ENCODE measurements at regions not wholly inside any gene's neighbourhood (a gene's known extent, or its start where the extent isn't known, plus 50 kb on each side); places are given as distances from the start of the nearest gene placed in this dataset.

DNA sequence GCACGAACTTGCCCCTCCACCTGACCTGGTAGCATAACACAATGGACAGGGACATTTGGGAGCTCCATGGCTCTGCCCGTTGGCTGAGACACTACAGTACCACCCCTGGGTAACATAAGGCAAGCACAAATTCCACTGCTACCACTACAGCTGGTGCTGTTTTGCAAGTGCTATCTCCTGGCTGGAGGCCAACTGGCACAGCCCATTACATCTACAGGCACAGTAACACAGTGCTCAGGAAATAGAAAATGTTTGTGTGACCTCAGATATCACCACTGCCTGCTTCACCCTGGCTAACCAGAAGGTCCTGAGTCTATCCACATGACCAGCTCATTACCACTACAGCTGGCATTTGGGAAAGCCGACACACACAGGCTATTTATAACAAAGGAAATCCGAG lies 631.1 kb upstream of the MBL2 start:
- TF ChIP-seq, protein P1, sequence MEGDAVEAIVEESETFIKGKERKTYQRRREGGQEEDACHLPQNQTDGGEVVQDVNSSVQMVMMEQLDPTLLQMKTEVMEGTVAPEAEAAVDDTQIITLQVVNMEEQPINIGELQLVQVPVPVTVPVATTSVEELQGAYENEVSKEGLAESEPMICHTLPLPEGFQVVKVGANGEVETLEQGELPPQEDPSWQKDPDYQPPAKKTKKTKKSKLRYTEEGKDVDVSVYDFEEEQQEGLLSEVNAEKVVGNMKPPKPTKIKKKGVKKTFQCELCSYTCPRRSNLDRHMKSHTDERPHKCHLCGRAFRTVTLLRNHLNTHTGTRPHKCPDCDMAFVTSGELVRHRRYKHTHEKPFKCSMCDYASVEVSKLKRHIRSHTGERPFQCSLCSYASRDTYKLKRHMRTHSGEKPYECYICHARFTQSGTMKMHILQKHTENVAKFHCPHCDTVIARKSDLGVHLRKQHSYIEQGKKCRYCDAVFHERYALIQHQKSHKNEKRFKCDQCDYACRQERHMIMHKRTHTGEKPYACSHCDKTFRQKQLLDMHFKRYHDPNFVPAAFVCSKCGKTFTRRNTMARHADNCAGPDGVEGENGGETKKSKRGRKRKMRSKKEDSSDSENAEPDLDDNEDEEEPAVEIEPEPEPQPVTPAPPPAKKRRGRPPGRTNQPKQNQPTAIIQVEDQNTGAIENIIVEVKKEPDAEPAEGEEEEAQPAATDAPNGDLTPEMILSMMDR (conservative IDR thresholded peaks at IDR 0.05; ENCODE audit: low read depth, low read length) = no peak
- Histone ChIP-seq H3K9ac (no peak overlapping the region), H3K4me3 (IDR thresholded peaks at IDR 0.05; ENCODE audit: insufficient read depth, low read depth, low read length) (no peak overlapping the region), H3K27ac (no peak overlapping the region), H3K36me3 (ENCODE audit: insufficient read depth) (no peaks in the 10 kb centered on the region), H3K79me2 (ENCODE audit: insufficient read depth, low read depth) (no peaks in the 10 kb centered on the region), H3K4me2 (no peak overlapping the region), H3K27me3 (ENCODE audit: insufficient read depth, low read depth) (no peaks in the 10 kb centered on the region), H2AFZ (ENCODE audit: low read depth) (no peak overlapping the region), H4K20me1 (ENCODE audit: insufficient read depth) (no peaks in the 10 kb centered on the region), H3K4me1 (ENCODE audit: low read depth, poor library complexity, severe bottlenecking) (no peaks in the 10 kb centered on the region)

DNA sequence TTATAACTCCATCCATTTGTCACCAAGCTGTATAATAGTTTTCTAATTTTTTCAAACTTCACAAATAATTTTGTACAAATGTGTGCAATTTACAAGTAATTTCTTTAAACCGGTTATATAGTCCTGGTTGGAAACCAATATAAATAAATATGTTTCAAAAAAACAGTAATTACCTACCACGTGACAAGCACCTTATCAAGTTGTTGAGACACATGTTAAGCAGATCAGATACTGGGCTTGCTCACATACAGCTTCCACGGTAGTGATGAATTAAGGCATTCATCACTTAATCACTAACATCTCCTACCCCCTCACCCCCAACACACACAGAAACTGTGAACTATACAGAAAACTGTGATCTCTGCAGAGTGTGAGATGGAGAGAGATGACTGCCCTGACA lies 630.0 kb upstream of the MBL2 start:
- Histone ChIP-seq H3K4me2 (no peak overlapping the region), H3K4me1 (ENCODE audit: low read depth, poor library complexity, severe bottlenecking) (no peaks in the 10 kb centered on the region), H3K27me3 (ENCODE audit: insufficient read depth, low read depth) (no peaks in the 10 kb centered on the region), H3K9ac (no peak overlapping the region), H3K27ac (no peak overlapping the region), H3K4me3 (IDR thresholded peaks at IDR 0.05; ENCODE audit: insufficient read depth, low read depth, low read length) (no peak overlapping the region), H3K36me3 (ENCODE audit: insufficient read depth) (no peaks in the 10 kb centered on the region), H2AFZ (ENCODE audit: low read depth) (no peak overlapping the region), H4K20me1 (ENCODE audit: insufficient read depth) (no peaks in the 10 kb centered on the region), H3K79me2 (ENCODE audit: insufficient read depth, low read depth) (no peaks in the 10 kb centered on the region)
- TF ChIP-seq, protein P1 (conservative IDR thresholded peaks at IDR 0.05; ENCODE audit: low read depth, low read length) = no peak

DNA sequence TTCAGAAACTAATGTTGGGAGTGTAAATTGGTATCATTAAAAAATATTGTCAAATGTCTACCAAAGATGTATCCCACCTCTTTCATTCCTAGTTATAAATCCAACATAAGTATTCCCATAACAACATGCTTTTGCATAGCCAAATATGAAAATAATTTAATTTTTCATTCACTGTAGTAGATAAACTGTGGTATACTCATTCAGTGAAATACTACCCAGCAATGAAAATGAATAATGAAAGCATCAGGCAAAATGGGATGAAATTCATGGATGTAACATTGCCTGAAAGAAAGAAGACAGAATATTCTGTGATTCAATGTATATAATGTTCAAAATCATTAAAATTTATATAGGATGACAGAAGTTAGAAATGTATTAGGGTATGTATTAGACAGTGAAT lies 629.0 kb upstream of the MBL2 start:
- Histone ChIP-seq H3K36me3 (ENCODE audit: insufficient read depth) (no peaks in the 10 kb centered on the region), H3K4me3 (IDR thresholded peaks at IDR 0.05; ENCODE audit: insufficient read depth, low read depth, low read length) (no peak overlapping the region), H3K4me1 (ENCODE audit: low read depth, poor library complexity, severe bottlenecking) (no peaks in the 10 kb centered on the region), H3K4me2 (no peak overlapping the region), H3K9ac (no peak overlapping the region), H3K79me2 (ENCODE audit: insufficient read depth, low read depth) (no peaks in the 10 kb centered on the region), H3K27ac (no peak overlapping the region), H4K20me1 (ENCODE audit: insufficient read depth) (no peaks in the 10 kb centered on the region), H2AFZ (ENCODE audit: low read depth) (no peak overlapping the region), H3K27me3 (ENCODE audit: insufficient read depth, low read depth) (no peaks in the 10 kb centered on the region)
- TF ChIP-seq, protein P1 (conservative IDR thresholded peaks at IDR 0.05; ENCODE audit: low read depth, low read length) = no peak

DNA sequence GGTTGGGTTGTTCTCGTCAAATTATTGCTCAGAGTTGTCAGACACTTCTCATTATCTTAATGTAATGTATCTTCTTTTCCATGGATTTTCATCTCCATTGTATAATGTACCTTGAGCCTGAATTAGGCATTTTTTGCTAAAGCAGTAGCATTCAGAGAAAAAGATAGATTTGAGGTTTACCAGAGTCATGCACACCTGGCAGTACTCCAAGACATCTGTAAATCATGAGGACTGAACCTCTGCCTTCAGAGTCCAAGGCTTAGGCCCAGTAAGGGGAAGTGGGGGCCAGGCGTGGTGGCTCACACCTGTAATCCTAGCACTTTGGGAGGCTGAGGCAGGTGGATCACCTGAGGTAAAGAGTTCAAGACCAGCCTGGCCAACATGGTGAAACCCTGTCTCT lies 624.3 kb upstream of the MBL2 start:
- TF ChIP-seq, protein P1 (conservative IDR thresholded peaks at IDR 0.05; ENCODE audit: low read depth, low read length) = no peak
- H3K27ac ChIP-seq = no peak overlapping the region

More for the DNA sequence above, 624.3 kb upstream of the MBL2 start:
- no peaks in the 10 kb centered on the region for H3K79me2 ChIP-seq (ENCODE audit: insufficient read depth, low read depth)
- H2AFZ ChIP-seq (ENCODE audit: low read depth) = no peak overlapping the region
- H3K27me3 ChIP-seq (ENCODE audit: insufficient read depth, low read depth) = no peaks in the 10 kb centered on the region
- no peaks in the 10 kb centered on the region for H4K20me1 ChIP-seq (ENCODE audit: insufficient read depth)
- no peaks in the 10 kb centered on the region for H3K4me1 ChIP-seq (ENCODE audit: low read depth, poor library complexity, severe bottlenecking)
- no peak overlapping the region for H3K4me2 ChIP-seq
- no peak overlapping the region for H3K9ac ChIP-seq
- H3K36me3 ChIP-seq (ENCODE audit: insufficient read depth) = no peaks in the 10 kb centered on the region
- no peak overlapping the region for H3K4me3 ChIP-seq (IDR thresholded peaks at IDR 0.05; ENCODE audit: insufficient read depth, low read depth, low read length)

Data from KMS-11 (cell line).